Uterus (tissue), 3 donors: ENCODE measurements at regions not wholly inside any gene's neighbourhood (a gene's known extent, or its start where the extent isn't known, plus 50 kb on each side); places are given as distances from the start of the nearest gene placed in this dataset.

ENCODE experiments used
- DNase-seq, 2 donors: peaks; one replicate each; pipeline ENCODE4 v3.0.0-alpha.2; 2019 to 2020
- H3K27ac ChIP-seq, 2 donors: fragments of 200-600 bp; sonication (generic); 1 replicate in 1 of 2; 2 replicates in 1 of 2; pipeline ENCODE4 v1.5.1; 2016 to 2018
- H3K27me3 ChIP-seq, 2 donors: fragments of 200-600 bp; sonication (generic); one replicate each; pipeline ENCODE4 v1.5.1; 2018 to 2019; ENCODE audit warnings: control low read depth in 1 of 2
- H3K36me3 ChIP-seq, 2 donors: fragments of 200-600 bp; sonication (generic); one replicate each; pipeline ENCODE4 v1.5.1; 2019; ENCODE audit warnings: control low read depth in 1 of 2
- H3K4me1 ChIP-seq, 2 donors: fragments of 200-600 bp; sonication (generic); one replicate each; pipeline ENCODE4 v1.5.1; 2018 to 2019; ENCODE audit warnings: control low read depth in 1 of 2
- H3K4me3 ChIP-seq, 2 donors: fragments of 200-600 bp; sonication (generic); 1 replicate in 1 of 2; 2 replicates in 1 of 2; pipeline ENCODE4 v1.5.1; 2018 to 2019; ENCODE audit warnings: mild to moderate bottlenecking in 1 of 2
- H3K9me3 ChIP-seq, 2 donors: fragments of 200-600 bp; sonication (generic); one replicate each; pipeline ENCODE4 v1.5.1; 2019; ENCODE audit warnings: control low read depth in 1 of 2
- POLR2A ChIP-seq, 2 donors: fragments of 450-650 bp; IDR thresholded peaks; one replicate each; pipeline ENCODE4 v1.6.1; 2016; ENCODE audit warnings: antibody characterized with exemption in 2 of 2, mild to moderate bottlenecking in 1 of 2, moderate library complexity in 1 of 2
- intact Hi-C: fragments of 100-400 bp; cut with DNase I; formaldehyde crosslinking; loops from one replicate; pipeline ENCODE4 v1.15.1; 2023; ENCODE audit warnings: low total_unique reads
- TF ChIP-seq, protein P1 (sequence below), 4 experiments: fragments of 200-600 bp in 2 of 4; fragments of 450-650 bp in 2 of 4; sonication (generic) in 2 of 4; IDR thresholded peaks; one replicate each; pipeline ENCODE4 v1.5.1; 2016 to 2019; ENCODE audit warnings: antibody characterized with exemption in 4 of 4, mild to moderate bottlenecking in 2 of 4, moderate library complexity in 1 of 4
- donor health status: DM: yes; HTN: yes; CAD: no.

DNA sequence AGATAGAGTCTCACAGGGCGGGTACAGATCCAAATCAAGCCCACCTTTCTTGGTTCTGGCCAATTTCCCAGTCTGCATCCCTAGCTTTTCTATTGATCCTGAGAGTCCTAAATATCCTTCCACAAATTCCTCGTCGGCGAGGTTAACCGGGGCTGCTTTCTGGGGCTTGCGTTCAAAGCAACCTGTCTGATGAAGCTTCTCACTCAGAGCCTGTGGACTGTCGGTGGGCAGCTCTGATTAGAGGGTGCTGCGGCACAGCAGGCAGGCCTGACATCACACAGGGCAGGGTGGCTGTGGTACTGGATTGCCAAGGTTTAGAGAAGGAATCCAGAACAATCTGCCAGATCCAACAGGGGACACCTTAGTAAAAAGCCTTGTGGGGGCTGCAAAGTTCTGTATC is 338.0 kb upstream of the ZMIZ1 start:
- DNase-seq, result no peak
- no peak overlapping the region for H3K27ac ChIP-seq

DNA sequence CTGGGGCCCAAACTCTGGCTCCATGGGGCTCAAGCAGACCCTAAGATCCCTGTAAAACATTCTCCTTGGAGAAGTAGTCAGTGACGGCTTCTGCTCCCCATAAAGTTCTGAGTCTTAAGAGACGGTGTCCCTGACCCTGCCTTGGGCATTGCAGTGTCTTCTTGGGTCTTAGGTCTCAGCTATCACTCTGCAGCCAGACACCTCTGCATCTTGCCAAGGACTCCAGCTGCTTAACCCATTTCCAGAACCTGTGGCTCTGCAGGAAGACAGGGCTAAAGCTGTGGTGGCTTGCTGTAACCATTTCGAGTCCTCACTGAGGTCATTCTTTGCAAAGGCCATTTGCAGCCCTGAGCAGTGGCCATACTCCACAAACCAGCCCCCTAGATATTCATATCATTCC is 337.1 kb upstream of the ZMIZ1 start:
- no peak overlapping the region for H3K27ac ChIP-seq
- DNase-seq, result no peak
- intact Hi-C loops, result no loop called here

More for the DNA sequence above, 338.0 kb upstream of the ZMIZ1 start:
- intact Hi-C loops, result no loop called here
- no peaks in the 10 kb centered on the region for H3K36me3 ChIP-seq
- TF ChIP-seq, protein P1, sequence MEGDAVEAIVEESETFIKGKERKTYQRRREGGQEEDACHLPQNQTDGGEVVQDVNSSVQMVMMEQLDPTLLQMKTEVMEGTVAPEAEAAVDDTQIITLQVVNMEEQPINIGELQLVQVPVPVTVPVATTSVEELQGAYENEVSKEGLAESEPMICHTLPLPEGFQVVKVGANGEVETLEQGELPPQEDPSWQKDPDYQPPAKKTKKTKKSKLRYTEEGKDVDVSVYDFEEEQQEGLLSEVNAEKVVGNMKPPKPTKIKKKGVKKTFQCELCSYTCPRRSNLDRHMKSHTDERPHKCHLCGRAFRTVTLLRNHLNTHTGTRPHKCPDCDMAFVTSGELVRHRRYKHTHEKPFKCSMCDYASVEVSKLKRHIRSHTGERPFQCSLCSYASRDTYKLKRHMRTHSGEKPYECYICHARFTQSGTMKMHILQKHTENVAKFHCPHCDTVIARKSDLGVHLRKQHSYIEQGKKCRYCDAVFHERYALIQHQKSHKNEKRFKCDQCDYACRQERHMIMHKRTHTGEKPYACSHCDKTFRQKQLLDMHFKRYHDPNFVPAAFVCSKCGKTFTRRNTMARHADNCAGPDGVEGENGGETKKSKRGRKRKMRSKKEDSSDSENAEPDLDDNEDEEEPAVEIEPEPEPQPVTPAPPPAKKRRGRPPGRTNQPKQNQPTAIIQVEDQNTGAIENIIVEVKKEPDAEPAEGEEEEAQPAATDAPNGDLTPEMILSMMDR (IDR thresholded peaks at IDR 0.05), result no peak
- no peak for TF ChIP-seq POLR2A (IDR thresholded peaks at IDR 0.05)
- H3K9me3 ChIP-seq, result no peaks in the 10 kb centered on the region
- H3K4me1 ChIP-seq, result no peaks in the 10 kb centered on the region
- no peaks in the 10 kb centered on the region for H3K27me3 ChIP-seq
- no peak overlapping the region for H3K4me3 ChIP-seq

DNA sequence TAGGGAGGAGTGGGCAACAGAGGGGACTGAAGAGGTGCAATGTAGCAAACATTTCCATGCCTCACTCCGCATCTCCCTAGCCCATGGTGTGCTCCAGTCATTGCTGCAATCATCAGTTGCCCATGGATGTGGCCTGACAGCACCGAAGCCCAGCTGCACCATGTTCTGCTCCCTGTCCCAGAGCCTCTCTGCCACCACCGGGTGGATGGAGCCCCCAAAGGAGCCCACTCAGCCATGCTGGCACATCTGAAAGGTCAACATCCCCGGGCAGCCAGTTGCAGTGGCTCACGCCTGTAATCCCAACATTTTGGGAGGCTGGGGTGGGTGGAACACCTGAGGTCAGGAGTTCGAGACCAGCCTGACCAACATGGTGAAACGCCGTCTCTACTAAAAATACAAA is 336.4 kb upstream of the ZMIZ1 start:
- TF ChIP-seq, protein P1 (IDR thresholded peaks at IDR 0.05), result no peak
- TF ChIP-seq POLR2A (IDR thresholded peaks at IDR 0.05), result no peak
- DNase-seq, result no peak
- Histone ChIP-seq H3K9me3 (no peaks in the 10 kb centered on the region), H3K27me3 (no peaks in the 10 kb centered on the region), H3K36me3 (no peaks in the 10 kb centered on the region), H3K4me3 (no peak overlapping the region), H3K4me1 (no peaks in the 10 kb centered on the region), H3K27ac (no peak overlapping the region)
- intact Hi-C loops, result no loop called here

More for the DNA sequence above, 337.1 kb upstream of the ZMIZ1 start:
- Histone ChIP-seq H3K27me3 (no peaks in the 10 kb centered on the region), H3K36me3 (no peaks in the 10 kb centered on the region), H3K4me3 (no peak overlapping the region), H3K4me1 (no peaks in the 10 kb centered on the region), H3K9me3 (no peaks in the 10 kb centered on the region)
- TF ChIP-seq POLR2A (IDR thresholded peaks at IDR 0.05), result no peak
- TF ChIP-seq, protein P1 (IDR thresholded peaks at IDR 0.05), result no peak

DNA sequence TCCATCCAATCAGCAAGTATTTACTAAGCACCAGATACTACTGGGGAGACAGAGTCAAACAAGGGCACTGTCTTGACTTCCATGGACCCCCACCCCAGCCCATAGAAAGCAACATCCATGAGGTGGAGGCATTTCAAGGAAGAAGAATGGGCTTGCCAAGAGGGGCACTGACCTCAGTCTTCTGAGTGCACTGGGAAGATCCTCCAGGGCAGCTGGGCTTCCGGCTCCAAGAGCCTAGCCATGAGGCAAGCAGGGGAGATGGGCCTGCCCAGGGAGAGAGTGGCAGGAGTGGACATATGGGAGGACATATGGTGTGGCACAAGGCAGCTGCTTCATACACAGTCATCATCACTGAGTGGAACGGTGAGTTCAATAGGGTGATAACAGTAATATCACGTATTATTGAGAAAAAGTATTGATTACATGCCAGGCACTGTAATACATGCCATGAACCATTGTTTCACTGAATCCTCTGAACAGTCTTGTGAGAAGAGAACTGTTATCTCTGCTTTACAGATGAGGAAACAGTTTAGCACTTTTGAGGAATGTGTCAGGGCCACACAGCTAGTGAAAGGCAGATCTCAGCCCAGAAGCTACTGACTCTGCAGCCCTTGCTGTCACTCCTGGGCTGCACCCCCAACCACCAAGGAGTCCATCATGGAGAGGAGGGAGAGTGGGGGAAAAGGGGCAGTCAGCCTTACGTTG is 331.7 kb upstream of the ZMIZ1 start:
- Histone ChIP-seq H3K27me3 (no peaks in the 10 kb centered on the region), H3K4me1 (no peaks in the 10 kb centered on the region), H3K36me3 (no peaks in the 10 kb centered on the region), H3K27ac (no peak overlapping the region), H3K9me3 (no peaks in the 10 kb centered on the region), H3K4me3 (no peak overlapping the region)
- intact Hi-C loops, result no loop called here
- TF ChIP-seq, protein P1 (IDR thresholded peaks at IDR 0.05), result no peak
- no peak for TF ChIP-seq POLR2A (IDR thresholded peaks at IDR 0.05)
- no peak for DNase-seq

DNA sequence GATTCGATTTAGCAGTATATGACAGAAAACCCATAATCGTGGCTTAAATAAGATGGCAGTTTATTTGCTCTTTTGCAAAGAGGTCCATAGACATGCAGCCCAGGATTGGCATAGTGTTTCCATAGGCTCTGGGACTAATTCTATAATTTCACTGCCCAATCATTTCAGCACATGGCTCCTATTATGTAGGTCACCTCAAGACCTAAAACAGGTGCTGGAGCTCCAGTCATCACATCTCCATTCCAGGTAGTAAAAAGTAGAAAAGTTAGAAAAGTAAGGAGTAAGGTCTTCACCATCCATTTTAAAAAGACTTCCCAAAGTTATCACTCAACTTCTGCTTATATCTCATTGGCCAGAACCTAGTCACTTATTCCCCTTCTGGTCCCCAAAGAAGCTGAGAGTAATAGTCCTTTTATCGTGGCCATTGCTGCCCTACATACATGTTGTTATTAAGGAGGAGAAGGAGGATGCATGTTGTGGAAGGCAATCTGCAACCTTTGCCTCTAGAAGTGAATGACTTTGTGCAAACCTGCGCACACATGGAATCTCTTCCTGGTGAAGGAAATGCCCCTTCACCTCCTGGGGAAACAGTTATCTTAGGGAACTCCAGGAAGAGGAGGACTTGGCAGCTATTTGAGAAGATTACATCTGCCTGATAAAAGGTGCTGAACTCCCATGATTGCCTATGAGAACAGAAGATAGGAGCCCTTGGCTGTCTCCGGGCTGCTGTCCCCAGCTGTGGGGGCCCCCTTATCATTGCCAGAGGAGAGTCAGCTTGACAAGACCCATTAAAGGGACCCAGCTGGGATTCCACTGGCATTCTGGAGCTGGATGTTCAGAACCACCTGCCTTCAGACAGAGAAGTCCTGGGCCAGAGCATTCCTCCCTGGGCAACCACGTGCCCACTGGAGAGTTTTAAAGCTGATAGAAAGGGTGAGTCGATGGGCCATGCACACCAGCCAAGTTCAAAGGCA is 330.6 kb upstream of the ZMIZ1 start:
- no peak for TF ChIP-seq POLR2A (IDR thresholded peaks at IDR 0.05)
- TF ChIP-seq, protein P1 (IDR thresholded peaks at IDR 0.05), result no peak
- DNase-seq, result no peak
- H3K9me3 ChIP-seq, result no peaks in the 10 kb centered on the region
- H3K27me3 ChIP-seq, result no peaks in the 10 kb centered on the region
- H3K27ac ChIP-seq, result no peak overlapping the region
- H3K4me1 ChIP-seq, result no peaks in the 10 kb centered on the region
- no peak overlapping the region for H3K4me3 ChIP-seq
- no peaks in the 10 kb centered on the region for H3K36me3 ChIP-seq
- intact Hi-C loops, result no loop called here
